ENCODE measurements at regions not wholly inside any gene's neighbourhood (a gene's known extent, or its start where the extent isn't known, plus 50 kb on each side); places are given as distances from the start of the nearest gene placed in this dataset.
"Not testable (repeated sequence)": the region's sequence is repeated elsewhere in the genome, so short reads cannot be mapped to it uniquely, and the experiment has no call there.

GRCh38 chr2:167353605-167354280 lies 465.5 kb downstream of the XIRP2 start:
- DNase-seq = no peak

- DNase-seq = no peak
These were observed 457.3 kb downstream of the XIRP2 start for GRCh38 chr2:167345559-167345958.

- DNase-seq = no peak
These were observed 454.5 kb downstream of the XIRP2 start for GRCh38 chr2:167342769-167343168.

- DNase-seq = no peak
These were observed 452.0 kb downstream of the XIRP2 start for GRCh38 chr2:167340322-167340721.

GRCh38 chr2:167336213-167336612 lies 447.9 kb downstream of the XIRP2 start:
- no peak for DNase-seq

- DNase-seq = no peak
These were observed 447.3 kb downstream of the XIRP2 start for GRCh38 chr2:167335541-167335992.

- no peak for DNase-seq
These were observed 446.0 kb downstream of the XIRP2 start for GRCh38 chr2:167334146-167334742.

GRCh38 chr2:167333245-167333644 lies 445.0 kb downstream of the XIRP2 start:
- DNase-seq = no peak

GRCh38 chr2:167332358-167332757 lies 444.1 kb downstream of the XIRP2 start:
- no peak for DNase-seq

GRCh38 chr2:167331636-167332232 lies 443.5 kb downstream of the XIRP2 start:
- DNase-seq = no peak

- DNase-seq = not testable (repeated sequence)
These were observed 440.5 kb downstream of the XIRP2 start for GRCh38 chr2:167328808-167329207.

GRCh38 chr2:167322795-167323194 lies 434.5 kb downstream of the XIRP2 start:
- no peak for DNase-seq

GRCh38 chr2:167318581-167318980 lies 430.3 kb downstream of the XIRP2 start:
- no peak for DNase-seq

- no peak for DNase-seq
These were observed 422.2 kb downstream of the XIRP2 start for GRCh38 chr2:167310442-167310841.

Measured in muscle of arm (tissue), 1 donor.